ENCODE measurements at regions not wholly inside any gene's neighbourhood (a gene's known extent, or its start where the extent isn't known, plus 50 kb on each side); places are given as distances from the start of the nearest gene placed in this dataset.

DNA sequence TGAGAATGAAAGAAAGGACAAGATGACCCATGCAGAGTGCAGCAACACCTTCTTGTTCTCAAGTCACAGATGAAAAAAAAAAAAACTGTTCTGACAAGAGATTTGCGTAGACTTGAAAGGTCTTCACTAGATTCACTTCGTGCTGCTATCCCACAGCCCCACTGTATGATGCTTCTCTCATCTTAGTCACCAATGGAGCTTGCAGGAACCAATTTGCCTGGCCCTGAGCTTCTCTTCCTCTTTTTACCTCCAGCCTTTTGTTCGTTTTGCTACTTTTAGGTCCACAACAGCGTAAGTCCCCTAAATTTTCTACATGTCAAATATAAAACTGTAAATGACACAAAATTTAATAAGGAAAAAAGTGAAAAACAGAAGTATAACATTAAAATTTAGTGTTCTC is 107.9 kb upstream of the NAP1L1 start:
- no peak for TF ChIP-seq POLR2A (IDR thresholded peaks at IDR 0.05)
- TF ChIP-seq, protein P1, sequence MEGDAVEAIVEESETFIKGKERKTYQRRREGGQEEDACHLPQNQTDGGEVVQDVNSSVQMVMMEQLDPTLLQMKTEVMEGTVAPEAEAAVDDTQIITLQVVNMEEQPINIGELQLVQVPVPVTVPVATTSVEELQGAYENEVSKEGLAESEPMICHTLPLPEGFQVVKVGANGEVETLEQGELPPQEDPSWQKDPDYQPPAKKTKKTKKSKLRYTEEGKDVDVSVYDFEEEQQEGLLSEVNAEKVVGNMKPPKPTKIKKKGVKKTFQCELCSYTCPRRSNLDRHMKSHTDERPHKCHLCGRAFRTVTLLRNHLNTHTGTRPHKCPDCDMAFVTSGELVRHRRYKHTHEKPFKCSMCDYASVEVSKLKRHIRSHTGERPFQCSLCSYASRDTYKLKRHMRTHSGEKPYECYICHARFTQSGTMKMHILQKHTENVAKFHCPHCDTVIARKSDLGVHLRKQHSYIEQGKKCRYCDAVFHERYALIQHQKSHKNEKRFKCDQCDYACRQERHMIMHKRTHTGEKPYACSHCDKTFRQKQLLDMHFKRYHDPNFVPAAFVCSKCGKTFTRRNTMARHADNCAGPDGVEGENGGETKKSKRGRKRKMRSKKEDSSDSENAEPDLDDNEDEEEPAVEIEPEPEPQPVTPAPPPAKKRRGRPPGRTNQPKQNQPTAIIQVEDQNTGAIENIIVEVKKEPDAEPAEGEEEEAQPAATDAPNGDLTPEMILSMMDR (IDR thresholded peaks at IDR 0.05) = no peak

All from breast epithelium (tissue), 3 donors.